Brain microvascular endothelial cell (primary cell): ENCODE measurements at regions not wholly inside any gene's neighbourhood (a gene's known extent, or its start where the extent isn't known, plus 50 kb on each side); places are given as distances from the start of the nearest gene placed in this dataset.

Experiments
- DNase-seq: peaks from one replicate; pipeline ENCODE4 v3.0.0-alpha.2; 2020
- H3K27ac ChIP-seq: fragments of 250-450 bp; sonication (Bioruptor Pico); 2 replicates; pipeline ENCODE4 v1.5.1; 2020; ENCODE audit warnings: mild to moderate bottlenecking, moderate library complexity
- H3K27me3 ChIP-seq: fragments of 250-450 bp; sonication (Bioruptor Pico); replicated peaks from 2 replicates; pipeline ENCODE4 v1.5.1; 2020; ENCODE audit warnings: mild to moderate bottlenecking
- H3K36me3 ChIP-seq: fragments of 250-450 bp; sonication (Bioruptor Pico); replicated peaks from 2 replicates; pipeline ENCODE4 v1.5.1; 2020; ENCODE audit warnings: mild to moderate bottlenecking
- H3K4me3 ChIP-seq: 2 replicates; pipeline ENCODE4 v1.5.1; 2011; ENCODE audit warnings: low read depth, mild to moderate bottlenecking, control low read depth, low read length, moderate library complexity
- in situ Hi-C: cut with HindIII; loops from 2 replicates; pipeline ENCODE4 v1.10.0; 2017; ENCODE audit warnings: low sequenced_read_pairs, low pct_ligation_motif_present
- TF ChIP-seq, protein P1 (sequence below): IDR thresholded peaks from 2 replicates; pipeline ENCODE4 v1.5.1; 2011; ENCODE audit warnings: low read depth, mild to moderate bottlenecking, moderate library complexity, low read length, control low read depth, inconsistent platforms; ENCODE audit errors: missing control alignments

- no peak overlapping the region for H3K4me3 ChIP-seq
- TF ChIP-seq, protein P1, sequence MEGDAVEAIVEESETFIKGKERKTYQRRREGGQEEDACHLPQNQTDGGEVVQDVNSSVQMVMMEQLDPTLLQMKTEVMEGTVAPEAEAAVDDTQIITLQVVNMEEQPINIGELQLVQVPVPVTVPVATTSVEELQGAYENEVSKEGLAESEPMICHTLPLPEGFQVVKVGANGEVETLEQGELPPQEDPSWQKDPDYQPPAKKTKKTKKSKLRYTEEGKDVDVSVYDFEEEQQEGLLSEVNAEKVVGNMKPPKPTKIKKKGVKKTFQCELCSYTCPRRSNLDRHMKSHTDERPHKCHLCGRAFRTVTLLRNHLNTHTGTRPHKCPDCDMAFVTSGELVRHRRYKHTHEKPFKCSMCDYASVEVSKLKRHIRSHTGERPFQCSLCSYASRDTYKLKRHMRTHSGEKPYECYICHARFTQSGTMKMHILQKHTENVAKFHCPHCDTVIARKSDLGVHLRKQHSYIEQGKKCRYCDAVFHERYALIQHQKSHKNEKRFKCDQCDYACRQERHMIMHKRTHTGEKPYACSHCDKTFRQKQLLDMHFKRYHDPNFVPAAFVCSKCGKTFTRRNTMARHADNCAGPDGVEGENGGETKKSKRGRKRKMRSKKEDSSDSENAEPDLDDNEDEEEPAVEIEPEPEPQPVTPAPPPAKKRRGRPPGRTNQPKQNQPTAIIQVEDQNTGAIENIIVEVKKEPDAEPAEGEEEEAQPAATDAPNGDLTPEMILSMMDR: no peak
- H3K27ac ChIP-seq: no peak overlapping the region
- DNase-seq: no peak
- H3K36me3 ChIP-seq: no peaks in the 10 kb centered on the region
- H3K27me3 ChIP-seq: no peaks in the 10 kb centered on the region
- in situ Hi-C loops: no loop called here
Measured at GRCh38 chr7:50872437-50872836, 89.7 kb upstream of the GRB10 start.

GRCh38 chr7:50869108-50869725, 86.5 kb upstream of the GRB10 start:
- in situ Hi-C loops: no loop called here
- Histone ChIP-seq H3K27ac (peak overlapping the region; percentile 95), H3K27me3 (no peaks in the 10 kb centered on the region), H3K36me3 (no peaks in the 10 kb centered on the region), H3K4me3 (no peak overlapping the region)
- DNase-seq: peak; percentile 91
- TF ChIP-seq, protein P1: no peak

DNA sequence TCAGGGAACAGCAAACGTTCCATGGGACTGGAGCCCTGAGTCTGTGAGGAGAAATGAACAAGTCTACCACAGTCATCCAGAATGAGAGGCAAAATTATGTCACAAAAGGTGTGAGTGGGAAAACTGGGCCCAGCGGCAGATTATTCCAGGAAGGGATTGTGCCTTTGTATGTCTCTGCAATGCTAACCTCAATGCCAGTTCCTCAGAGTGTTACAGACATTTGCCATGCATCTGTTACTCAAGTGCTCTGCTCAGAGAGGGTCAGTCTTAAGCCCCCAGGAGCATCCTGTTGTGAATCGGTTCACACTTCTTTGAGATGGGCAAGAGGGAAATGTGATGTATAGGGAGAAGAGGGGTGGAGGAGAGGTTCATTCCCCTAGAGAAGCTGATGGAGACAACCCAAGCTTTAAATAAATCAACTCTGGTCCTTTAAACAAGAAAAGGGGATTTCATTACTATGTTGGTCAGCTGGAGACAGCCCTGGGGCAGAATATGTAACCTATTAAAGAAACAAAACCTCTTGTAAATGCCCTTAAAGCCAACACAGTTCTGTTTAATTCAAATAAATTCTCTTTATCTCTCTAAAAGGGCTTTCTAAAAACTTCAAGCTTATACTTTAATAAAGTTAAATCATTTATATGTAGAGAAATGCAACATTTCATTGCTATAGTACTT, 85.9 kb upstream of the GRB10 start:
- in situ Hi-C loops: no loop called here
- TF ChIP-seq, protein P1: no peak
- peak overlapping the region; percentile 95 for H3K27ac ChIP-seq

GRCh38 chr7:50867034-50867356, 84.3 kb upstream of the GRB10 start:
- no peak overlapping the region for H3K27ac ChIP-seq
- TF ChIP-seq, protein P1: no peak
- no peaks in the 10 kb centered on the region for H3K36me3 ChIP-seq
- in situ Hi-C loops: no loop called here
- no peak for DNase-seq
- no peaks in the 10 kb centered on the region for H3K27me3 ChIP-seq
- H3K4me3 ChIP-seq: no peak overlapping the region

More for the DNA sequence above, 85.9 kb upstream of the GRB10 start:
- no peaks in the 10 kb centered on the region for H3K27me3 ChIP-seq
- H3K36me3 ChIP-seq: no peaks in the 10 kb centered on the region
- DNase-seq: no peak
- no peak overlapping the region for H3K4me3 ChIP-seq

- in situ Hi-C loops: no loop called here
- no peak overlapping the region for H3K4me3 ChIP-seq
- TF ChIP-seq, protein P1: no peak
- H3K27ac ChIP-seq: no peak overlapping the region
- DNase-seq: no peak
- no peaks in the 10 kb centered on the region for H3K36me3 ChIP-seq
- H3K27me3 ChIP-seq: no peaks in the 10 kb centered on the region
Measured at GRCh38 chr7:50866343-50867033, 83.8 kb upstream of the GRB10 start.

DNA sequence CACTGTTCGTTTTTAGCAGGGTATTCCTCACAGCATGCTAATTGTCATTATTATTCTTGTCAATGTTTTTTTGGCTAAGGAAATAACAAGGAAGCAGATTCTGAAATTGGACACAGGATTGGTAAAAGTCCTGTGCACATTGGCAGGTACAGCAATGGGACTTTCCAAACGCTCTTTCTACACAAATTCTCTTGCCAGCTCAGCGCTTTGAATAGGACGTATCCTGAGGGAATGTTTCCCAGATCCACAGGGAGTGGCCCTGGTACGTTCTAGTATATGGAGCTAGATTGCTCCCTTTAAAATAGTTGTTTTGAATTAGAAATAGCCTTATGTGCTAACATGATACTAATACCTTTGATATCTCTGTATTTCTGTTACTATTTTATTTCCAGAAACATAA, 82.8 kb upstream of the GRB10 start:
- in situ Hi-C loops: no loop called here
- no peak for DNase-seq
- Histone ChIP-seq H3K4me3 (no peak overlapping the region), H3K27ac (no peak overlapping the region), H3K36me3 (no peaks in the 10 kb centered on the region), H3K27me3 (no peaks in the 10 kb centered on the region)
- TF ChIP-seq, protein P1: no peak
